Ishikawa (cell line): ENCODE measurements at regions not wholly inside any gene's neighbourhood (a gene's known extent, or its start where the extent isn't known, plus 50 kb on each side); places are given as distances from the start of the nearest gene placed in this dataset.

Source experiments
- CEBPB ChIP-seq: IDR thresholded peaks from 2 replicates; pipeline ENCODE4 v1.6.1; 2012
- CREB1 ChIP-seq: IDR thresholded peaks from 2 replicates; pipeline ENCODE4 v1.6.1; 2012; ENCODE audit warnings: low read depth
- EP300 ChIP-seq: IDR thresholded peaks from 2 replicates; pipeline ENCODE4 v1.6.1; 2012; ENCODE audit warnings: borderline replicate concordance
- FOXM1 ChIP-seq: IDR thresholded peaks from 2 replicates; pipeline ENCODE4 v1.6.1; 2012; ENCODE audit warnings: low read depth, borderline replicate concordance
- MAX ChIP-seq: IDR thresholded peaks from 2 replicates; pipeline ENCODE4 v1.6.1; 2012
- NFIC ChIP-seq: IDR thresholded peaks from 2 replicates; pipeline ENCODE4 v1.6.1; 2012
- RAD21 ChIP-seq: IDR thresholded peaks from 2 replicates; pipeline ENCODE4 v1.6.1; 2012; ENCODE audit warnings: low read depth
- TAF1 ChIP-seq: IDR thresholded peaks from 2 replicates; pipeline ENCODE4 v1.6.1; 2012; ENCODE audit warnings: low read depth, mild to moderate bottlenecking
- TCF12 ChIP-seq: IDR thresholded peaks from 2 replicates; pipeline ENCODE4 v1.6.1; 2012; ENCODE audit warnings: low read depth
- TEAD4 ChIP-seq: IDR thresholded peaks from 2 replicates; pipeline ENCODE4 v1.6.1; 2012
- YY1 ChIP-seq: IDR thresholded peaks from 2 replicates; pipeline ENCODE4 v1.6.1; 2012; ENCODE audit warnings: low read depth
- ZBTB7A ChIP-seq: IDR thresholded peaks from 2 replicates; pipeline ENCODE4 v1.6.1; 2012; ENCODE audit warnings: low read depth
- TF ChIP-seq, protein P1 (sequence below): IDR thresholded peaks from 2 replicates; pipeline ENCODE4 v1.6.1; 2012; ENCODE audit warnings: low read depth, mild to moderate bottlenecking

DNA sequence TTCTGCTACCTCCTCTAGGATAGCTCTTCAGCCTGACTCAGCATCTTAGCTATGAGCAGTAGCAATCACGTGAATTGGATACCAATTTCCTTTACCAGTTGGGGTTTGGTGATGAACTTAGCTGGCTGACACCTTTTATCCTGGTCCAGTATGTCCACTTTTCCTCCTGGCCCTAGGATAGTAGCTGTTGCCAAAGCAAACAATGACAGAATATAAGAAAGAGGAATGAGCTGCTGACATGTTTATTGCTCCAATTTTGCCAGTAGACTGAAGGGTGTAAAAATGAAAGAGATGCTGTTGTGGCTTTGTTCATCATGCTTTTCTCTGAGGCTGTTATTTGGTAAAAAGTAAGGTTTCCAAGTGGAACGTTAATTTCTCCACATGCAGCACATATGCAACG lies 168.3 kb upstream of the JAG1 start:
- TF ChIP-seq ZBTB7A: no peak
- TF ChIP-seq TCF12: no peak
- TF ChIP-seq, protein P1, sequence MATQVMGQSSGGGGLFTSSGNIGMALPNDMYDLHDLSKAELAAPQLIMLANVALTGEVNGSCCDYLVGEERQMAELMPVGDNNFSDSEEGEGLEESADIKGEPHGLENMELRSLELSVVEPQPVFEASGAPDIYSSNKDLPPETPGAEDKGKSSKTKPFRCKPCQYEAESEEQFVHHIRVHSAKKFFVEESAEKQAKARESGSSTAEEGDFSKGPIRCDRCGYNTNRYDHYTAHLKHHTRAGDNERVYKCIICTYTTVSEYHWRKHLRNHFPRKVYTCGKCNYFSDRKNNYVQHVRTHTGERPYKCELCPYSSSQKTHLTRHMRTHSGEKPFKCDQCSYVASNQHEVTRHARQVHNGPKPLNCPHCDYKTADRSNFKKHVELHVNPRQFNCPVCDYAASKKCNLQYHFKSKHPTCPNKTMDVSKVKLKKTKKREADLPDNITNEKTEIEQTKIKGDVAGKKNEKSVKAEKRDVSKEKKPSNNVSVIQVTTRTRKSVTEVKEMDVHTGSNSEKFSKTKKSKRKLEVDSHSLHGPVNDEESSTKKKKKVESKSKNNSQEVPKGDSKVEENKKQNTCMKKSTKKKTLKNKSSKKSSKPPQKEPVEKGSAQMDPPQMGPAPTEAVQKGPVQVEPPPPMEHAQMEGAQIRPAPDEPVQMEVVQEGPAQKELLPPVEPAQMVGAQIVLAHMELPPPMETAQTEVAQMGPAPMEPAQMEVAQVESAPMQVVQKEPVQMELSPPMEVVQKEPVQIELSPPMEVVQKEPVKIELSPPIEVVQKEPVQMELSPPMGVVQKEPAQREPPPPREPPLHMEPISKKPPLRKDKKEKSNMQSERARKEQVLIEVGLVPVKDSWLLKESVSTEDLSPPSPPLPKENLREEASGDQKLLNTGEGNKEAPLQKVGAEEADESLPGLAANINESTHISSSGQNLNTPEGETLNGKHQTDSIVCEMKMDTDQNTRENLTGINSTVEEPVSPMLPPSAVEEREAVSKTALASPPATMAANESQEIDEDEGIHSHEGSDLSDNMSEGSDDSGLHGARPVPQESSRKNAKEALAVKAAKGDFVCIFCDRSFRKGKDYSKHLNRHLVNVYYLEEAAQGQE: no peak
- TF ChIP-seq TAF1: no peak
- TF ChIP-seq FOXM1: no peak

DNA sequence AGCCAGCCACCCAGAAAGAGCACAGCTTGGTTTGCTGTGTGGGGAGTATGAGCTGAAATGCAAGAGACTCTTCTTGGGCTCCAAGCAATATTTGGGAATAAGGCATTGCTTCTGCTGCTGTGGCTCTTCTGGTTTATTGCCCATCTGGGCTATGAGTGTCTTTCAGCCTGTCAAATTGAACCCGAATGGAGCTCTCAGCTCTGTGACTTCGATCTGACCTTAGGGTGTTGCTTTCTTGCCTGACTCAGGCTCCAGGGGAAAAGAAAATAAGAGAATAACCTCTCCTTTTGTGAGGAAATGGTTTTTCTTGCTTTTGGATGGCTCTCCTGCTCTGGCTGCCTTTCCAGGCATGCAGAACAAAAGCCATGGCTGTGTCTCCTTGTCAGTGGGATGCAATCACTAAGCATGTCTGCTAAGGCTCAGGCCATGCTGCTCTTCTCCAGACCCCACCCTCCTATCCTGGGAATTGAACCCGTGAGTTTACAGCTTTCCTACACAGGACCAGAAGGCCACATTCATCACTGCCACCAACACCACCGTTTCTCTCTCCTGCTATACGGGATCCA lies 169.4 kb upstream of the JAG1 start:
- TF ChIP-seq RAD21: no peak

GRCh38 chr20:10846766-10847165 lies 173.0 kb upstream of the JAG1 start:
- TF ChIP-seq EP300: no peak
- TF ChIP-seq, protein P1: no peak
- TF ChIP-seq MAX: no peak
- TF ChIP-seq RAD21: no peak
- no peak for TF ChIP-seq CREB1

GRCh38 chr20:10848810-10849370 lies 175.1 kb upstream of the JAG1 start:
- TF ChIP-seq, protein P1: no peak
- no peak for TF ChIP-seq NFIC
- no peak for TF ChIP-seq RAD21
- no peak for TF ChIP-seq YY1
- TF ChIP-seq ZBTB7A: no peak
- peak; percentile 65 for TF ChIP-seq TEAD4
- TF ChIP-seq EP300: 0 out of 2 replicates have a peak, but pooled peaks have one; percentile 17
- no peak for TF ChIP-seq TAF1
- no peak for TF ChIP-seq MAX
- TF ChIP-seq FOXM1: no peak
- TF ChIP-seq CEBPB: no peak

DNA sequence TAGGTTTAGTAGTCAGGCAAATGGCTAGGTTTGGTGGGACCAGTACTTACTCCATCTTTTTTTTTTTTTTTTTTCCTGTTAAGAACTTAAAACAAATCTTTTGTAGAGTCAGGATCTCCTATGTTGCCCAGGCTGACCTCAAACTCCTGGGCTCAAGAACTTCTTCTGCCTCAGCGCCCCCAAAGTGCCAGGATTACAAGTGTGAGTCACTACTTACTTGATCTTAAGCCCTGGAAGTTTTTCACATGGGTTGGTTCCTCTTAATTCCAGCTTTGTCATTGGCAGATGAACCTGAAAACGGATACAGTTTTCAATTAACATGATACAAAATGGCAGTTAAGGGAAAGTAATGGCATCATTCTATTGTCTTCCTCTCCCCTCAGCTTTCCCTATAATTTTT lies 179.4 kb upstream of the JAG1 start:
- TF ChIP-seq, protein P1: no peak
- TF ChIP-seq CEBPB (no peak), FOXM1 (no peak), NFIC (no peak)
